ENCODE measurements at regions not wholly inside any gene's neighbourhood (a gene's known extent, or its start where the extent isn't known, plus 50 kb on each side); places are given as distances from the start of the nearest gene placed in this dataset.
"Not testable (repeated sequence)": the region's sequence is repeated elsewhere in the genome, so short reads cannot be mapped to it uniquely, and the experiment has no call there.

GRCh38 chr16:61421111-61421510 is 615.1 kb downstream of the CDH8 start:
- DNase-seq, result no peak

DNA sequence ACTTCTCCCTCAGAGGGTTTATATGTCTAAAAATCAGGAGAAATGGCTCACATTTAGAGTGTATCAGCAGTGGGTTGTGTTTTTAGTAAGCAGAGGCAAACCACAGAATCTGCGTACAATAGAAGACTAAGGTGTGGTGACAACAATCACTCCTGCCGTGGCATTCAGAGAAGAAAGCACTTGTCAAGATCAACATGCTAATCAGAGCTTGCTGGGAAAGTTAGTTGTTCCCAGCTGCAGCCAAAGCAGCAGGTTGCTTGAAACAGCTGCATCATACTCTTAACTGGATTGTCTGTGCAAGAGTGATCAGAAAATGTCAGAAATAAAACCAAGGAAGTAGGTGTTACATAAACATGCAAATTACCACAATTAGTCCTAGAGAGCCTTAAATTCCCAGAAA is 616.4 kb downstream of the CDH8 start:
- no peak for DNase-seq

GRCh38 chr16:61418802-61419201 is 617.4 kb downstream of the CDH8 start:
- DNase-seq, result not testable (repeated sequence)

GRCh38 chr16:61415126-61415525 is 621.1 kb downstream of the CDH8 start:
- DNase-seq, result no peak

GRCh38 chr16:61413021-61413420 is 623.2 kb downstream of the CDH8 start:
- DNase-seq, result peak; percentile 89

GRCh38 chr16:61412562-61412961 is 623.7 kb downstream of the CDH8 start:
- DNase-seq, result no peak

DNA sequence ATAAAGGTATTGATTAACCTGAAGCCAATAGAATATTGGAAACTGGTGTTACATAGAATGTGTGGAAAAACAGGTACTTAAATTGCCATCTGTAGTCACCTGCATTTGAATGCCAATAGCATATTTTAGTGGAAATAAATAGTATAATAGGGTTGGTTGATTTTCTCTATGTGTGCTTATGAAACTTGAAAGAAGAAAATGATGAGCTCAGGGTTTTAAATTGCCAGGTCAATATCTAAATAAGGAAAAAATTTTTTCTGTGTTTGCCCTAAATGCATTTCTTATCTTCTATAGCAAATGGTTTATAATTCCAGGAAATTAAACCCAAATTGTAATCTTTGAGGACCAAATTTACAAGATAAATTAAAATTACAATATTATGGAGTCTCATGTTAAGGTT is 626.6 kb downstream of the CDH8 start:
- no peak for DNase-seq

DNA sequence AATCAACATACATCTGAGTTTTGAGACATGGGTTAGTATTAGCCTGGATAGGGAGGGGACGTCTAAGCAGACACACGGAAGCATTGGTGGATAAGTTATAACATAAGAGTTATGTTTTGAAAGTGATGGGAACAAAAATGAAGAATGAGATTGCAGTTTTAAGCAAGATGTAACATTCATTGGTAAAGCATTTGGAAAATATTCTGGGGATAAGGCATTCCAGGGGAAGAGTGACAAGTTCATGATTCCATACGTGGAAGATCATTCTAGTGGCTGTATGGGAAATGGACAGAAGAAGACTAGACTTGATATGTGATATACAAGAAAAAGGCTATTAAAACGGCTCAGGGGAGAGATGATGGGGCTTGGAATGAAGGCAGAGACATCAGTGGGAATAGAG is 632.9 kb downstream of the CDH8 start:
- no peak for DNase-seq

DNA sequence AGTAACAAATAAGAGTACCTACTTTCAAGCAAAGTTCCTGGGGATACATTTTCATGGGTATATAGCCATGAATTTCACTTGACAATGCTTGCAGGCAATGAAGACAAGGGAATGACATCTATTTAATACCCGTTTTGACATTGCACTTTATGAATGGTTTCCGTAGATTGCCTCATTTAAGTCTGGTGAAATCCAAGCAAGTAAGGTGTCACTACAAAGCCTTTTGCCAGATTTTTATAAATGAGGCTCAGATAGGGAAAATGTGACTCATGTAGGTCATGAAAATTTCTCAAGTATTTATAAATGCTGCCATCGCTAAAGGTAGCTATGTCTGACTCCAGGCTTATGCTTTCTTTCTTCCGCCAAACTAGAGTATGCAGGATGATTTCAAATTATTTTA is 644.3 kb downstream of the CDH8 start:
- no peak for DNase-seq

GRCh38 chr16:61390965-61391637 is 645.1 kb downstream of the CDH8 start:
- no peak for DNase-seq

DNA sequence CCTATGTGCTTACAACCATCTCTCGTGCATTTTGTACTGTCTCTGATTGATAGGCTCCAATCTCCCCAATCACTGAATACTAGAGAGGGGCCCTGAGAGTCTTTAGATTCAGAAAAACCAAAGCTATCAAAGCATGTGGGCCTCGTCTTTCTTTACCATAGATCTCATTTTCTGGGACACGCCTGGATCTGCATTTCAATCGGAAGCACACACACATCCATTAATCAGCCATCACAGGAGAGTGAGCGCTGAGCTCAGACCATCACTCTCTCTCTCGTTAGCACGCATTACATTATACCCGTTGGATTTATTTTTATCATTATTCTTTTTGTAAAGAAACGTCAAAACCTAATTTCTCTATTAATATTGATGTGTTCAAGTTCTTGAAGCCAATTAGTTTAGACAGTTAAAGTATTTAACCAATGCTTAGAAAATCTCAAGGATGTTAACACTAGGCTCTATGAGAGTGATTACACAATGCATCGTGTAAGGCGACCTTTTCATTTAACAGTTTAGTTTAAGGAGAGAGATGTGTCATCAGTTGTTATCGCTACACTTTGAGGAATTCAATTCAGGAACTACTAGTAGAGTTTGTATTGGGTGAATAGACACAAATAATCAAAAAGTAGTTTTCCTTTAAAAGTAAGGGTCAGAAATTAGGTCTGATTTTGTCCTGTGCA is 650.7 kb downstream of the CDH8 start:
- DNase-seq, result peak; percentile 44

DNA sequence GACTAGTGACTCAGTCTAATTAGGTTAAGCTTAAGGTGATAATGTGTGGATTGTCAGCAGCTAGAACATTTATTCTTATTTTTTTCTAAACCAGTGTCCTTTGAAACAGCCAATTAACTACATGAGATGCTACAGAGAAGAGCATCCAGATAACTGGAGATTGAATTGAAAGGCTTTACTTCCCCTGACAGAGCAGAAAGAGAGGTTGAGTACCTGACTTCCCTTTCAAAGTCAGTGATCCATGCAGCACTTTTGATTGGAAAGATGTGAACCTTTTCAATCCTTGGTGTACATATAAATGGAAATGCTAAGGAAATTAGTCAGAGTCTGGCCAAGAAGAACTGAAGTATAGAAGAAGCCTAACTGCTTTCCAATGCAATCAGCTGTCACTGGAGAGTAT is 653.8 kb downstream of the CDH8 start:
- DNase-seq, result no peak

DNA sequence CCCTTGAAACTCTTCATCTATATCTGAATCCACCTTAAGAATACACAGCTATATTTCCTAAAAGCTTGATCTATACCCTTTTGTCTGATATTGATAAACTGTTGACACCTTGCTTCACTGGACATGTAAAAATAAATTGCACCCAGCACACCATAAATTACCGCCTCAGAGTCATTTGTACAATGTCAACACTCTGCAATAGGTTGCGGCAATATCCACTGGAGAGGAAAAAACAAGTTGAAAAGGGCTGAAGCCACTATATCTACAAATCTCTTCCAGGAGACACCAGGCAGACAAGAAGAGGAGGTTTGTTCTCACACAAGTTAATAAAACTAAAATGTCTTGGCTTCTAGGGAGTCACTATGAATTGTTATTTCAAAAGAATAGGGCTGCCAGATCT is 656.9 kb downstream of the CDH8 start:
- no peak for DNase-seq

GRCh38 chr16:61374071-61374470 is 662.2 kb downstream of the CDH8 start:
- no peak for DNase-seq

DNA sequence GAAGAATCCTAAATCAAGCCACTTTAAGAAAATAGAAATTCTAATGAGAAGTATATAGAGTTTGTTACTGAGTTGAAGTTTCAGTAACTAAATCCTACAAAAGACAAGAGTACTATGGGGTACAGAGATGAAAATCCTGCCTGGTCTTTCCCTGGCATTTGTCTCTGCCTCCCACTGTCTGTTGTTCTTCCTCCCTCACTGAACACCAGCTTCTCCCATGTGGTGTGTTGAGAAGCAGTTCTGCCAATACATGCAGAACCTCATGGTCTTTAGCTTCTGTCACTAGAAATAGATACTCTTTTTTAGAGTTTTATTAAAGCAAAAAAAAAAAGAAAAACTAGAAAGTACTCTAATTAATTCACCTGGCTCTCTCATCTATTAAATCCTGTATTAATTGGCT is 664.4 kb downstream of the CDH8 start:
- DNase-seq, result no peak

DNA sequence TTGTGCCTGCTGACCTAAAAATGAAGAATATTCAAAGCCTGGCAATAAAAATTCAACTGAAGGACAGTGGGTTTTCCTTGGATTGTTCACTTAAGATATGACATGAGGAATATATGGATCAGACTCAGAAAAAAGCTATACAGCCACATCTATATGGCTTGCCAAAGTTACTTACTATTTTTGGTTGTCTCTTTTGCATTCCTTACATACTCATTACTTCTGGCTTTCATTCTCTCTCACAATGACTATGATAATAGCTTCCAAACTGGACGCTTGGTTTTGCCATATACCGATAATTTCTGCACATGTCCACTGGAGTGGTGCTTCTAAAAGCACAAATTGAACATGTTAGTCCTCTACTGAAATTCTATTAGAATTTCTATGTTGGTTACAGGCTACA is 664.9 kb downstream of the CDH8 start:
- no peak for DNase-seq

DNA sequence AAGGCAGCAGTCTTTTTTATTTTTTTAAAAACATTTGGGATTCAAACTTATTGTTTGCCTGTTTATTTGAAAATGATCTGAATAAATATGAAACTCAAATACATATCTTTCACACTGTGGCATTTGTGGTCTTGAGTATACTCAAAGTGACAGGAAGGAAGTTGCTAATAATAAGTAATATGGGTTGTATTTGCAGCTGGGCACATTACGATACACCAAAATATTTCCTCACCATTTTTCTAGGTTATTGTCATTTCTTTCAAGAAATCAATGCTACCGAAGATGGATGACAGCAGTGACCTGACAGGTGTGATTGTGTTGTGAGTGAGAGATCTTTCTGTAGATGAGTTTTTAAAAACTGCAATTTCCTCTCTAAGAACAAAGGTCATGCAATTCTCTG is 665.7 kb downstream of the CDH8 start:
- no peak for DNase-seq

GRCh38 chr16:61366006-61366405 is 670.2 kb downstream of the CDH8 start:
- no peak for DNase-seq

- DNase-seq, result no peak
Measured at GRCh38 chr16:61364990-61365389, 671.2 kb downstream of the CDH8 start.

- no peak for DNase-seq
Measured at GRCh38 chr16:61362585-61362984, 673.7 kb downstream of the CDH8 start.

- no peak for DNase-seq
Measured at GRCh38 chr16:61344791-61345190, 691.4 kb downstream of the CDH8 start.

- no peak for DNase-seq
Measured at GRCh38 chr16:61332461-61332860, 703.8 kb downstream of the CDH8 start.

GRCh38 chr16:61324044-61324443 is 712.2 kb downstream of the CDH8 start:
- DNase-seq, result peak; percentile 16

DNA sequence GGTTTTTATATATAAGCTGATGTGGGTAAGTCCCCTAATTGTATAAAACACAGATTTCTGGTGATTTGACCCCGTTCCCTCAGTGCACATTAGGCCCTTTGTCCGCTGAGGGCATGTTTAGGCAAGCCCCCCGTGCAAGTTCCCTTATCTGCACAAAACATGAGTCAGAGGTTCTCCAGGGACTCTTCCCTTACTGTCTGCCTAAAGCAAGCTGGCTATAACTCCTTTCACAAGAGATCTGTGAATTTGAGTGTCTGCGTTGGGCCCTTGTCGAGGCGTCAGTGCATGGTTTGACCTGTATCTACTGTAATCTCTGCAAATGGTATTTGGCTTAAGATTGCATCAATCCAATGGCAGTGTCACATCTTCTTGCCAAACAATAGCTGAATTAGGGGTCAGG is 712.8 kb downstream of the CDH8 start:
- DNase-seq, result peak; percentile 13

DNA sequence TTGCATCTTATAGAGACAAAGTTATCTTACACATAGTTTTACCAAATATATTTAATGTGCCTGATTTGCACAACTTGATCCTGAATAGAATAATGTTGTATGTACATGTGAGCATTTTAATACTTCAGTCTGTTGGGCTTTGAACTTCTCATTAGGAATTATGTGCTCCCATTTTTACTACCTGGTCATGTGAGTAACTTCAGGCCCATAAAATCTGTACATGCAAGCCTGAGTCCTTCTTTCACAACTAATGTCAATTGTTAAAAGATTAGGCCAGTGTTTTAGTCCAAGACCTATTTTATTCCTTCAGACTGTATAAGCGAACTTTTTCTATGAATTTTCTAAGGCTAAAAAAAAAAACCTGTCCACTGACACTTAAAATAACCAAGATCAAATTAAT is 715.4 kb downstream of the CDH8 start:
- DNase-seq, result no peak
